Gastrocnemius medialis (tissue), 4 donors: ENCODE measurements at regions not wholly inside any gene's neighbourhood (a gene's known extent, or its start where the extent isn't known, plus 50 kb on each side); places are given as distances from the start of the nearest gene placed in this dataset.

Source experiments
- POLR2A ChIP-seq, 2 donors: fragments of 450-650 bp; IDR thresholded peaks; one replicate each; pipeline ENCODE4 v1.6.1; 2017; ENCODE audit warnings: antibody characterized with exemption in 2 of 2, mild to moderate bottlenecking in 2 of 2, moderate library complexity in 2 of 2
- TF ChIP-seq, protein P1 (sequence below), 5 experiments: fragments of 450-650 bp in 3 of 5; fragments of 200-600 bp in 2 of 5; sonication (generic) in 2 of 5; IDR thresholded peaks in 4 of 5; conservative IDR thresholded peaks in 1 of 5; 1 replicate in 4 of 5; 2 replicates in 1 of 5; pipeline ENCODE4 v1.5.1; 2016 to 2019; ENCODE audit warnings: antibody characterized with exemption in 5 of 5, mild to moderate bottlenecking in 3 of 5, moderate library complexity in 3 of 5

DNA sequence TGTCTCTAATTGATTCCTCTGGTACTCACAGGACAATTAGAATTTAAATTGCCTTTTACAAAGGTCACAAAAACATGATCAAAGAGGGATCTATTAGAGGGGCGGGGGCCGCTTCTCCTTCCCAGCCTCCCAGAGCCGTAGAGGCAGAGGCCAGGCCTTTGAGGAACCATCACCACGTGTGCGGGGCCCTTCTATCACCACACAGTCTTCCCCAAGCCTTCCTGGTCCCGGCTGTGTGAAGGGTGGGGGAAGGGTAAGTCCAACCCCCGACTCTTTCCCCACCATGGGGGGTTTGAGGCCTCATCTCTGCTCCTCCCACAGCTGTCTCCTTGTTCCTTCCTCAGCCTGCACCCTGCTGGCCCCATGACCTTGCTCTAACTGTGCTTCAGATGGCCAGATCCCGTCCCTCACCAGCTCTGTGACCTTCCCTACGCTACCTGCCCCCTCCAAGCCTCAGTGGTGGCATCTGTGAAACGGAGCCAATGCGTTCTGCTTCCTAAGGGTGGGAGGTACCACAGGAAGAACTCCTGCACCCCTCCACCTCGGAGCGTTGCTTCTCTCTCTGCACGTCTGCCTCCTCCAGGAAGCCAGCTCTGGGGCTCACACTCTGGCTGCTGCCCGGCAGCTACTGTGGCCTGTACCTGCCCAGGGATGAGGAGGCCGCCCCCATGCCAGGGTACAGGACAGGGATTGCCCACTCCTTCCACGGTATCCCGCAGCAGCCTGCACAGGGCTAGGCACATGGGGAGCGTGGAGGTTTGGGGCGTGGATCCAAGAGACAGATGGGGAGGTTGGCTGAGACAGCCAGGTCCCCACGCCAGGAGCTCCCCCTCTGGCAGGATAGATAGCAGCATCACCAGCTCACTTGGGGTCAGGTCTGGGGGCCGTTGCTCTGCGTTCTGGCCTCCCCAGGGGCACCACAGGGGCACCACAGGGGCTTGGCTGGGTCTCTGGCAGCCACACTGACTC lies 83.8 kb downstream of the LINGO1 start:
- TF ChIP-seq, protein P1, sequence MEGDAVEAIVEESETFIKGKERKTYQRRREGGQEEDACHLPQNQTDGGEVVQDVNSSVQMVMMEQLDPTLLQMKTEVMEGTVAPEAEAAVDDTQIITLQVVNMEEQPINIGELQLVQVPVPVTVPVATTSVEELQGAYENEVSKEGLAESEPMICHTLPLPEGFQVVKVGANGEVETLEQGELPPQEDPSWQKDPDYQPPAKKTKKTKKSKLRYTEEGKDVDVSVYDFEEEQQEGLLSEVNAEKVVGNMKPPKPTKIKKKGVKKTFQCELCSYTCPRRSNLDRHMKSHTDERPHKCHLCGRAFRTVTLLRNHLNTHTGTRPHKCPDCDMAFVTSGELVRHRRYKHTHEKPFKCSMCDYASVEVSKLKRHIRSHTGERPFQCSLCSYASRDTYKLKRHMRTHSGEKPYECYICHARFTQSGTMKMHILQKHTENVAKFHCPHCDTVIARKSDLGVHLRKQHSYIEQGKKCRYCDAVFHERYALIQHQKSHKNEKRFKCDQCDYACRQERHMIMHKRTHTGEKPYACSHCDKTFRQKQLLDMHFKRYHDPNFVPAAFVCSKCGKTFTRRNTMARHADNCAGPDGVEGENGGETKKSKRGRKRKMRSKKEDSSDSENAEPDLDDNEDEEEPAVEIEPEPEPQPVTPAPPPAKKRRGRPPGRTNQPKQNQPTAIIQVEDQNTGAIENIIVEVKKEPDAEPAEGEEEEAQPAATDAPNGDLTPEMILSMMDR (IDR thresholded peaks at IDR 0.05 in 4 of 5, conservative IDR thresholded peaks at IDR 0.05 in 1 of 5) = no peak
- TF ChIP-seq POLR2A (IDR thresholded peaks at IDR 0.05) = no peak
